ENCODE measurements at regions not wholly inside any gene's neighbourhood (a gene's known extent, or its start where the extent isn't known, plus 50 kb on each side); places are given as distances from the start of the nearest gene placed in this dataset.
"Not testable (repeated sequence)": the region's sequence is repeated elsewhere in the genome, so short reads cannot be mapped to it uniquely, and the experiment has no call there.

GRCh38 chr21:27921421-27921820 lies 954.5 kb upstream of the ADAMTS5 start:
- DNase-seq: not testable (repeated sequence)

GRCh38 chr21:27917966-27918365 lies 951.1 kb upstream of the ADAMTS5 start:
- not testable (repeated sequence) for DNase-seq

- DNase-seq: not testable (repeated sequence)
Measured at GRCh38 chr21:27916326-27916725, 949.4 kb upstream of the ADAMTS5 start.

- not testable (repeated sequence) for DNase-seq
Measured at GRCh38 chr21:27912133-27912532, 945.2 kb upstream of the ADAMTS5 start.

- DNase-seq: not testable (repeated sequence)
Measured at GRCh38 chr21:27909487-27909886, 942.6 kb upstream of the ADAMTS5 start.

GRCh38 chr21:27908816-27909215 lies 941.9 kb upstream of the ADAMTS5 start:
- DNase-seq: not testable (repeated sequence)

GRCh38 chr21:27902904-27903303 lies 936.0 kb upstream of the ADAMTS5 start:
- DNase-seq: not testable (repeated sequence)

GRCh38 chr21:27893619-27894018 lies 926.7 kb upstream of the ADAMTS5 start:
- not testable (repeated sequence) for DNase-seq

GRCh38 chr21:27891495-27891894 lies 924.6 kb upstream of the ADAMTS5 start:
- DNase-seq: not testable (repeated sequence)

- not testable (repeated sequence) for DNase-seq
Measured at GRCh38 chr21:27887808-27888455, 921.0 kb upstream of the ADAMTS5 start.

- no peak for DNase-seq
Measured at GRCh38 chr21:27885296-27885711, 918.4 kb upstream of the ADAMTS5 start.

GRCh38 chr21:27881331-27881730 lies 914.4 kb upstream of the ADAMTS5 start:
- not testable (repeated sequence) for DNase-seq

GRCh38 chr21:27872411-27872810 lies 905.5 kb upstream of the ADAMTS5 start:
- not testable (repeated sequence) for DNase-seq

- DNase-seq: not testable (repeated sequence)
Measured at GRCh38 chr21:27870755-27871154, 903.9 kb upstream of the ADAMTS5 start.

GRCh38 chr21:27860314-27860955 lies 893.5 kb upstream of the ADAMTS5 start:
- not testable (repeated sequence) for DNase-seq

- not testable (repeated sequence) for DNase-seq
Measured at GRCh38 chr21:27858053-27858825, 891.4 kb upstream of the ADAMTS5 start.

GRCh38 chr21:27856988-27857387 lies 890.1 kb upstream of the ADAMTS5 start:
- not testable (repeated sequence) for DNase-seq

GRCh38 chr21:27841084-27841672 lies 874.3 kb upstream of the ADAMTS5 start:
- no peak for DNase-seq

GRCh38 chr21:27840262-27840661 lies 873.4 kb upstream of the ADAMTS5 start:
- DNase-seq: no peak

GRCh38 chr21:27839512-27840115 lies 872.7 kb upstream of the ADAMTS5 start:
- no peak for DNase-seq

- DNase-seq: no peak
Measured at GRCh38 chr21:27838573-27838972, 871.7 kb upstream of the ADAMTS5 start.

GRCh38 chr21:27837936-27838335 lies 871.0 kb upstream of the ADAMTS5 start:
- no peak for DNase-seq

- no peak for DNase-seq
Measured at GRCh38 chr21:27833298-27833697, 866.4 kb upstream of the ADAMTS5 start.
